Cardiac fibroblast (primary cell): ENCODE measurements at regions not wholly inside any gene's neighbourhood (a gene's known extent, or its start where the extent isn't known, plus 50 kb on each side); places are given as distances from the start of the nearest gene placed in this dataset.

ENCODE experiments used
- DNase-seq, 2 donors: peaks; one replicate each; pipeline versions ENCODE4 v3.0.0 to v3.0.0-alpha.2; 2010; ENCODE audit warnings: low read depth in 2 of 2
- H3K4me3 ChIP-seq, 2 donors: replicated peaks in 1 of 2; 1 replicate in 1 of 2; 2 replicates in 1 of 2; pipeline ENCODE4 v1.5.1; 2011; ENCODE audit warnings: low read depth in 2 of 2, low read length in 2 of 2, mild to moderate bottlenecking in 2 of 2, moderate library complexity in 1 of 2
- TF ChIP-seq, protein P1 (sequence below): IDR thresholded peaks from one replicate; pipeline ENCODE4 v1.5.1; 2011; ENCODE audit warnings: low read depth, mild to moderate bottlenecking, low read length, inconsistent platforms

DNA sequence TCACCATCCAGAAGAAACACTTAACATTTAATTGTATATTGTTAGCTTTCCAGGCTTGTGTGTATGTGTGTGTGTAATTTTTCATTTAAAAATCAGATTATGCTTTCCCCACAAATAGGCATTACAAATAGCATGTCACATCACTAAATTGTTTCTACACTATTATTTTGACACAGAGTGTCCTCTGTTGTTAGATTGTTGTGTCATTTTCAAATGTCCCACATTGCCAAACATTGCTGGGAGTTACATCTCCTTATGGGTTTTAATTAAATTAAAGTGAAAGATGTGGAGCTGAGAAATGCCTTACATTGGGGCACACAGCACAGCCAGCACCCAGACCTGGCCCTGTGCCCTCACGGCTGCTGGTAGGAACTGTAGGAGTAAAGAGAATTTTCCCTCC is 295.6 kb downstream of the ZEB1 start:
- TF ChIP-seq, protein P1, sequence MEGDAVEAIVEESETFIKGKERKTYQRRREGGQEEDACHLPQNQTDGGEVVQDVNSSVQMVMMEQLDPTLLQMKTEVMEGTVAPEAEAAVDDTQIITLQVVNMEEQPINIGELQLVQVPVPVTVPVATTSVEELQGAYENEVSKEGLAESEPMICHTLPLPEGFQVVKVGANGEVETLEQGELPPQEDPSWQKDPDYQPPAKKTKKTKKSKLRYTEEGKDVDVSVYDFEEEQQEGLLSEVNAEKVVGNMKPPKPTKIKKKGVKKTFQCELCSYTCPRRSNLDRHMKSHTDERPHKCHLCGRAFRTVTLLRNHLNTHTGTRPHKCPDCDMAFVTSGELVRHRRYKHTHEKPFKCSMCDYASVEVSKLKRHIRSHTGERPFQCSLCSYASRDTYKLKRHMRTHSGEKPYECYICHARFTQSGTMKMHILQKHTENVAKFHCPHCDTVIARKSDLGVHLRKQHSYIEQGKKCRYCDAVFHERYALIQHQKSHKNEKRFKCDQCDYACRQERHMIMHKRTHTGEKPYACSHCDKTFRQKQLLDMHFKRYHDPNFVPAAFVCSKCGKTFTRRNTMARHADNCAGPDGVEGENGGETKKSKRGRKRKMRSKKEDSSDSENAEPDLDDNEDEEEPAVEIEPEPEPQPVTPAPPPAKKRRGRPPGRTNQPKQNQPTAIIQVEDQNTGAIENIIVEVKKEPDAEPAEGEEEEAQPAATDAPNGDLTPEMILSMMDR, result no peak
- H3K4me3 ChIP-seq, result no peak overlapping the region
- no peak for DNase-seq

DNA sequence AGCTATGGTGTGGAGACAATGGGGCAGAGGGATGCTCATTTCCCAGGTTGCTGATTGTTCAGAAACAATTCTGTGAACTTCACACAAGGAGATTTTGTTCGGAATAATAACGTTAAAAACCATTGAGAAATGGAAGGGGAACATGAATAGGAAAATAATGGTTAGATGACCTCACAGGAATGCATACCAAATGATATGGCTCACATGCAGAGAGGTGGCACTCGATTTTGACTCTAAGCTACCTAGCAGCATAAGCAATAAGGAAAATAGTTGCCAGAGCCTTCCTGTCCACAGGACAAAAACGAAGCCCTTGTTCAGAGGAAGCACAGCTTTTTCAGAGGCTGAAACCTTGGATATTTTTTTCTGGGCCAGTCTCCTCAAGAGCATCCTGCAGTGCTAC is 293.1 kb downstream of the ZEB1 start:
- TF ChIP-seq, protein P1, result no peak
- DNase-seq, result peak in 1 of 2 donors; percentile 38
- no peak overlapping the region for H3K4me3 ChIP-seq

DNA sequence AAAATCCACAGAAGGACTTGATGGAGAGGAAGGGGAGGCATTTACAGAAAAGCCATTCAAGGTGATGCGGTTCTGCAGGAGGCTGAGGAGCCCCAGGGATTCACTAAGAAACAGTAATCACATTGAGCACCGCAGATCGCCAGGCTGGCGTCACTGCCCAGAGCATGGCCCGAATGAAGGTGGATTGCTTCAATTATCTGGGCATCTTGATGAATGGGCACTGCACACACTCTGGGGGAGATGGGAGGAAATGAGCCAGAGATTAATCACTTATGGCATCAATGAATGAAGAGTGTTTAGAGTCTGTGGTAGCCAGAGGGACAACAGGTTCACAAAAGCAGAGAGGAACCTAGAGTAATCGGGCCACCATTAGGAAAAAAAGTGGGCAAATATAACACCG is 292.1 kb downstream of the ZEB1 start:
- TF ChIP-seq, protein P1, result no peak
- DNase-seq, result no peak

DNA sequence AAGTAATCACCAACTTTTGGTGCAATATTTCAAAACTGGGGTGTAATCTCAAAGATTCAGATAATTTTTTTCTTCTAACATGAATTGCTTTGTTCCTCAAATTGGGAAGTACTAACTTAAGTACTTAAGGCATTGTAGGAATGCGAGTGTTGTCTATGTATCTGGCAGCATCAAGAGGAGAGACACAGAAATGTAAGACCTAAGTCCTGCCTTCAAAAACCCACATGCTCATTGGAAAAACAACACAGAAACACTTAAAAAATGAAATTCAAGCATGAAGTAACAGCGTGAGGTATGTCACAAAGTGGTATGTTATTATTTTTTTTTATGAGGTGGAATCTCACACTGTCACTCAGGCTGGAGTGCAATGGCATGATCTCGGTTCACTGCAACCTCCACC is 288.5 kb downstream of the ZEB1 start:
- DNase-seq, result no peak
- TF ChIP-seq, protein P1, result no peak
- no peak overlapping the region for H3K4me3 ChIP-seq

More for the DNA sequence above, 292.1 kb downstream of the ZEB1 start:
- H3K4me3 ChIP-seq, result no peak overlapping the region

DNA sequence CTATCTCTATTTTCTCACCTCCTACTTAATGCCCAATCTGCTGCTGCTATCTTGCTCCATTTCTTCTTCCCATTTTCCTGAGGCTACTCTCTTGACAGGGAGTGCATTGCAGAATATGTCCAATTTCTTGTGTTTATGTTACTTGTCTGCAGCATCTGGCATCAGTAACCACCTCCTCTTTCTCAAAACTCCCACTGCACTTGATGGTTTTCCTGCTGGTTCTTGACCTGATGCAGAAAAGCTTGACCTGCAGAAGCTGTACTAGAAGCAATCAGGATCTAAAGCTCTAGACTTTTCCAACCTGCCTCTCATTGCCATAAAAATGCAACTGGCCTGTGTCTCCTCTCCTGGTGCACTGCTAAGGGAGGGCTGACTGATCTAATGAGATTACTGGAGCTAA is 287.8 kb downstream of the ZEB1 start:
- TF ChIP-seq, protein P1, result no peak
- no peak overlapping the region for H3K4me3 ChIP-seq
- DNase-seq, result no peak

DNA sequence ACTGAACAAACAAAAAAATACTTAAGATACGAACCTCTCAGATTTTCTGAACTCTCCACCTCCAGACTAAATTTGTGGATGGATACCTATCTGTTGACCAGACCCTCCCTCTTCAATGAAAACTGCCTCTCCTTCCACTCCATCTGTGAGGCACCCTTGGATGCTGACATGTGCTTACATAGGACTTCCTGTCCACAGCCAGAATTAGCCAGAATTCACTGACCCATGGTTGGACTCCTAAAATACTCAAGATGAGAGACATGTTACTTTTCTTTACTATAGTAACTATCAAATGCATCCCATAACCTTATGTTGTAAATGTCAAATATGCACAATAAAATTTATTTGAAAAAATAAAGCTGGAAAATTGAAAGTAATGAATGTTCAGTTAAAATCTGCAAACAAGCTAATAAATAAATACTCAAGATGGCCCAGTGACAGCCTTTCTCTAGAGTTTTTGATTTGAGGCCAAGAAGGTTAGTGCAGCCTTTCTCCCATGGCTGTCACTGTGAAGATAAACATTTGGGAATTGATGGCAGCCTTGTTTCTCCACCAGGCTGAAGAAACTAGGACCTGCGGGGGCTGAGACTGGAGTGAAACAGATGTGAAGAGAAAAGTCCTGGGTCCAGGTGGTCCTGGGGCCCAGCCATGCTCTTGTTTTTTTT is 287.0 kb downstream of the ZEB1 start:
- no peak overlapping the region for H3K4me3 ChIP-seq
- TF ChIP-seq, protein P1, result no peak
- DNase-seq, result no peak

DNA sequence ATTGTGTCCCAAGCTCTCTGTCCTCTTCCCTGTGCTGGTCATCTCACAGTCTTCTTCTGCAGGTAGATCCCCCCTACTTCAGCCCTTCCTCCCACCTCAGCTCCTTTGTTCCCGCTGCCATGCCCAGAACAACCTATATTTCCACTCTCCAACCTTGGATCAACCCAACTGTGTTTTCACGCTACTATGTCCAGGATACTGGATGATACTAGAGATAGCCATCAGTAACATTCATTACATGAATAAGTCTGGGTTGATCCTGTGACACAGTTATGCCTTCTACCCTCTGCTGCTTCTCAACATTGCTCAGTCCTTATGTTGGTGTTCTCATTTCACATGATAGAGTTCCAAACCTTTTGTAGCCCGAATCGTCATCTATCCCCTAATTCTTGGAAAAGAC is 286.4 kb downstream of the ZEB1 start:
- TF ChIP-seq, protein P1, result no peak
- H3K4me3 ChIP-seq, result no peak overlapping the region
- DNase-seq, result no peak
